Stimulated activated CD8-positive, alpha-beta memory T cell treated with anti-CD3 and anti-CD28 coated beads, Interleukin-2, amount 100 ng/mL, for 1 hour (primary cell): ENCODE measurements at regions not wholly inside any gene's neighbourhood (a gene's known extent, or its start where the extent isn't known, plus 50 kb on each side); places are given as distances from the start of the nearest gene placed in this dataset.

Experiments
- DNase-seq, 2 donors: peaks; one replicate each; pipeline ENCODE4 v3.0.0-alpha.2; 2020; ENCODE audit warnings: low read depth in 2 of 2

- no peak for DNase-seq
These were observed 67.5 kb downstream of the TMX1 start for GRCh38 chr14:51307551-51307950.

GRCh38 chr14:51308866-51309265 is 68.8 kb downstream of the TMX1 start:
- DNase-seq, result no peak

GRCh38 chr14:51310505-51310944 is 70.5 kb downstream of the TMX1 start:
- DNase-seq, result no peak

GRCh38 chr14:51314321-51315015 is 74.4 kb downstream of the TMX1 start:
- no peak for DNase-seq

GRCh38 chr14:51317373-51317772 is 77.3 kb downstream of the TMX1 start:
- no peak for DNase-seq

GRCh38 chr14:51318813-51319597 is 79.0 kb downstream of the TMX1 start:
- no peak for DNase-seq

- DNase-seq, result no peak
These were observed 81.0 kb downstream of the TMX1 start for GRCh38 chr14:51321036-51321435.

GRCh38 chr14:51323492-51323891 is 83.4 kb downstream of the TMX1 start:
- DNase-seq, result no peak

- no peak for DNase-seq
These were observed 87.3 kb downstream of the TMX1 start for GRCh38 chr14:51327376-51327775.

- no peak for DNase-seq
These were observed 88.2 kb downstream of the TMX1 start for GRCh38 chr14:51328064-51328771.

GRCh38 chr14:51328772-51329353 is 88.8 kb downstream of the TMX1 start:
- no peak for DNase-seq

GRCh38 chr14:51331486-51332367 is 91.7 kb downstream of the TMX1 start:
- DNase-seq, result no peak

GRCh38 chr14:51333299-51333698 is 93.3 kb downstream of the TMX1 start:
- no peak for DNase-seq

- DNase-seq, result no peak
These were observed 94.0 kb downstream of the TMX1 start for GRCh38 chr14:51333901-51334521.

GRCh38 chr14:51334566-51334965 is 94.5 kb downstream of the TMX1 start:
- DNase-seq, result no peak

GRCh38 chr14:51335531-51335930 is 95.5 kb downstream of the TMX1 start:
- DNase-seq, result no peak

- DNase-seq, result no peak
These were observed 96.1 kb downstream of the TMX1 start for GRCh38 chr14:51335961-51336723.

- DNase-seq, result no peak
These were observed 96.7 kb downstream of the TMX1 start for GRCh38 chr14:51336734-51337133.

- DNase-seq, result no peak
These were observed 97.5 kb downstream of the TMX1 start for GRCh38 chr14:51337520-51337919.

- DNase-seq, result no peak
These were observed 101.3 kb downstream of the TMX1 start for GRCh38 chr14:51341338-51341737.
